ENCODE measurements at regions not wholly inside any gene's neighbourhood (a gene's known extent, or its start where the extent isn't known, plus 50 kb on each side); places are given as distances from the start of the nearest gene placed in this dataset.
"Not testable (repeated sequence)": the region's sequence is repeated elsewhere in the genome, so short reads cannot be mapped to it uniquely, and the experiment has no call there.

GRCh38 chr1:224028802-224029201 lies 85.1 kb upstream of the FBXO28 start:
- not testable (repeated sequence) for DNase-seq (ENCODE audit: low spot score)

GRCh38 chr1:224023122-224023521 lies 90.8 kb upstream of the FBXO28 start:
- not testable (repeated sequence) for DNase-seq (ENCODE audit: low spot score)

GRCh38 chr1:224022249-224022970 lies 91.5 kb upstream of the FBXO28 start:
- not testable (repeated sequence) for DNase-seq (ENCODE audit: low spot score)

- not testable (repeated sequence) for DNase-seq (ENCODE audit: low spot score)
These were observed 94.0 kb upstream of the FBXO28 start for GRCh38 chr1:224019866-224020265.

GRCh38 chr1:224015782-224016181 lies 98.1 kb upstream of the FBXO28 start:
- not testable (repeated sequence) for DNase-seq (ENCODE audit: low spot score)

- no peak for DNase-seq (ENCODE audit: low spot score)
These were observed 99.6 kb upstream of the FBXO28 start for GRCh38 chr1:224014330-224014649.

GRCh38 chr1:224013626-224014329 lies 100.1 kb upstream of the FBXO28 start:
- peak; percentile 3 for DNase-seq (ENCODE audit: low spot score)

- peak; percentile 5 for DNase-seq (ENCODE audit: low spot score)
These were observed 101.0 kb upstream of the FBXO28 start for GRCh38 chr1:224012807-224013434.

- not testable (repeated sequence) for DNase-seq (ENCODE audit: low spot score)
These were observed 101.7 kb upstream of the FBXO28 start for GRCh38 chr1:224012162-224012561.

GRCh38 chr1:224011751-224012150 lies 102.2 kb upstream of the FBXO28 start:
- not testable (repeated sequence) for DNase-seq (ENCODE audit: low spot score)

- not testable (repeated sequence) for DNase-seq (ENCODE audit: low spot score)
These were observed 102.8 kb upstream of the FBXO28 start for GRCh38 chr1:224011153-224011552.

GRCh38 chr1:224005973-224006372 lies 107.9 kb upstream of the FBXO28 start:
- DNase-seq (ENCODE audit: low spot score) = not testable (repeated sequence)

- DNase-seq (ENCODE audit: low spot score) = peak; percentile 21
These were observed 109.2 kb upstream of the FBXO28 start for GRCh38 chr1:224004552-224005315.

- DNase-seq (ENCODE audit: low spot score) = not testable (repeated sequence)
These were observed 110.0 kb upstream of the FBXO28 start for GRCh38 chr1:224003896-224004295.

- DNase-seq (ENCODE audit: low spot score) = not testable (repeated sequence)
These were observed 112.2 kb upstream of the FBXO28 start for GRCh38 chr1:224001757-224002156.

GRCh38 chr1:223999761-224000160 lies 114.2 kb upstream of the FBXO28 start:
- DNase-seq (ENCODE audit: low spot score) = not testable (repeated sequence)

- not testable (repeated sequence) for DNase-seq (ENCODE audit: low spot score)
These were observed 115.0 kb upstream of the FBXO28 start for GRCh38 chr1:223998676-223999455.

- DNase-seq (ENCODE audit: low spot score) = not testable (repeated sequence)
These were observed 117.5 kb upstream of the FBXO28 start for GRCh38 chr1:223996376-223996775.

- DNase-seq (ENCODE audit: low spot score) = peak; percentile 99
These were observed 121.3 kb upstream of the FBXO28 start for GRCh38 chr1:223992456-223993246.

GRCh38 chr1:223991297-223991857 lies 122.5 kb upstream of the FBXO28 start:
- not testable (repeated sequence) for DNase-seq (ENCODE audit: low spot score)

Measured in H4 (cell line).